Vagina (tissue), 2 donors: ENCODE measurements at regions not wholly inside any gene's neighbourhood (a gene's known extent, or its start where the extent isn't known, plus 50 kb on each side); places are given as distances from the start of the nearest gene placed in this dataset.

ENCODE experiments used
- DNase-seq, 2 donors: peaks; one replicate each; pipeline ENCODE4 v3.0.0-alpha.2; 2017; ENCODE audit errors: extremely low spot score in 2 of 2
- H3K27ac ChIP-seq: fragments of 200-600 bp; sonication (generic); one replicate; pipeline ENCODE4 v1.5.1; 2019
- H3K27me3 ChIP-seq: fragments of 200-600 bp; sonication (generic); one replicate; pipeline ENCODE4 v1.5.1; 2019
- H3K36me3 ChIP-seq, 2 donors: fragments of 200-600 bp; sonication (generic); one replicate each; pipeline ENCODE4 v1.5.1; 2017 to 2019
- H3K4me1 ChIP-seq: fragments of 200-600 bp; sonication (generic); one replicate; pipeline ENCODE4 v1.5.1; 2019
- H3K4me3 ChIP-seq, 2 donors: fragments of 200-600 bp; sonication (generic); 1 replicate in 1 of 2; 2 replicates in 1 of 2; pipeline ENCODE4 v1.5.1; 2016 to 2019
- H3K9me3 ChIP-seq: fragments of 200-600 bp; sonication (generic); one replicate; pipeline ENCODE4 v1.5.1; 2019
- POLR2A ChIP-seq, 2 donors: fragments of 450-650 bp; IDR thresholded peaks; one replicate each; pipeline ENCODE4 v1.6.1; 2017; ENCODE audit warnings: antibody characterized with exemption in 2 of 2, mild to moderate bottlenecking in 2 of 2, moderate library complexity in 2 of 2
- POLR2AphosphoS5 ChIP-seq, 2 donors: sonication (generic); formaldehyde crosslinking; IDR thresholded peaks; one replicate each; pipeline ENCODE4 v1.9.0; 2017; ENCODE audit warnings: antibody characterized with exemption in 2 of 2, mild to moderate bottlenecking in 2 of 2, low read depth in 1 of 2; ENCODE audit not compliant: insufficient read depth in 1 of 2
- intact Hi-C: fragments of 100-400 bp; cut with DNase I; formaldehyde crosslinking; loops from one replicate; pipeline ENCODE4 v1.15.1; 2023
- TF ChIP-seq, protein P1 (sequence below), 3 experiments: fragments of 450-650 bp in 2 of 3; fragments of 200-600 bp in 1 of 3; sonication (generic) in 1 of 3; IDR thresholded peaks; one replicate each; pipeline ENCODE4 v1.5.1; 2017 to 2019; ENCODE audit warnings: antibody characterized with exemption in 3 of 3, mild to moderate bottlenecking in 2 of 3, moderate library complexity in 2 of 3

DNA sequence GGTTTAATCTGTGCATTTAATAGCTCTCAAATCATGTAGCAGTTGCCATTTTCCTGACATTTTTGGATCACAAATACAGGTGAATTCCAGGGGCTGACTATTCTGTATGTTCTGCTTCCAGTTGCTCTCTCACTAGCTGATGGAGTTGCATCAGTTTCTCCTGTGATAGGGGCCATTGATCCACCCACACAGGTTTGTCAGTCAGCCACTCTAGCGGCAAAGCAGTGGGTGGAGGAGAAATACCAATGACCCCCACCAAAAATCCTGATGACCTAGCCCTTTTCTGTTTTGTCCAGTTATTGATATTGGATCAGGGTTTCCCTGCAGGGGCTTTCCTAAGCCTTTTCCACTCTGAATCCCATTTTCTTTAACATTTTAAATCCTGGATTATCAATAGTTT, 72.3 kb upstream of the BTN3A2 start:
- Histone ChIP-seq H3K4me3 (no peak overlapping the region), H3K27me3 (no peaks in the 10 kb centered on the region), H3K36me3 (no peaks in the 10 kb centered on the region), H3K9me3 (no peaks in the 10 kb centered on the region), H3K27ac (no peak overlapping the region), H3K4me1 (no peaks in the 10 kb centered on the region)
- TF ChIP-seq, protein P1, sequence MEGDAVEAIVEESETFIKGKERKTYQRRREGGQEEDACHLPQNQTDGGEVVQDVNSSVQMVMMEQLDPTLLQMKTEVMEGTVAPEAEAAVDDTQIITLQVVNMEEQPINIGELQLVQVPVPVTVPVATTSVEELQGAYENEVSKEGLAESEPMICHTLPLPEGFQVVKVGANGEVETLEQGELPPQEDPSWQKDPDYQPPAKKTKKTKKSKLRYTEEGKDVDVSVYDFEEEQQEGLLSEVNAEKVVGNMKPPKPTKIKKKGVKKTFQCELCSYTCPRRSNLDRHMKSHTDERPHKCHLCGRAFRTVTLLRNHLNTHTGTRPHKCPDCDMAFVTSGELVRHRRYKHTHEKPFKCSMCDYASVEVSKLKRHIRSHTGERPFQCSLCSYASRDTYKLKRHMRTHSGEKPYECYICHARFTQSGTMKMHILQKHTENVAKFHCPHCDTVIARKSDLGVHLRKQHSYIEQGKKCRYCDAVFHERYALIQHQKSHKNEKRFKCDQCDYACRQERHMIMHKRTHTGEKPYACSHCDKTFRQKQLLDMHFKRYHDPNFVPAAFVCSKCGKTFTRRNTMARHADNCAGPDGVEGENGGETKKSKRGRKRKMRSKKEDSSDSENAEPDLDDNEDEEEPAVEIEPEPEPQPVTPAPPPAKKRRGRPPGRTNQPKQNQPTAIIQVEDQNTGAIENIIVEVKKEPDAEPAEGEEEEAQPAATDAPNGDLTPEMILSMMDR (IDR thresholded peaks at IDR 0.05): no peak
- TF ChIP-seq POLR2A (IDR thresholded peaks at IDR 0.05) (no peak), POLR2AphosphoS5 (IDR thresholded peaks at IDR 0.05; ENCODE audit: insufficient read depth in 1 of 2, low read depth in 1 of 2) (no peak)
- DNase-seq: no peak
- intact Hi-C loops: loop anchor here (10.0 kb wide), 1 partner anchor 1638 kb away; no protein-coding TSS in a partner anchor

DNA sequence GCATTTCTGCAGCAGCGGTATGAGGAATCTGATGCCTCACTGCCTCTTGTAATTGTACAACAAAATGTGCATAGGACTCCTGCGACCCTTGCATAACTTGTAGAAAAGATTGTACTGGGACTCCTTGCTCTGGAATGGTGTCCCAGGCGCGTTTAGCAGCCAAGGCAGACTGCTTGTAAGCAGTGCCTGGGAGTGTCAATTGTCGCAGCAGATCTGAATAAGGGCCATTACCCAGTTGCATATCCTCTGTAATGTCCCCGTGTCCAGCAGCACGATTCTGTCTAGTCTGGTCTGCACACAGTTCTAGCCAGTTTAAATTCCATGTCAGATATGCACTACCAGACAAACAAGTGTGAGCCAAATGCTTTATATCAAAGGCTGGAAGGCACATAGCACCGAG, 70.7 kb upstream of the BTN3A2 start:
- Histone ChIP-seq H3K4me1 (no peaks in the 10 kb centered on the region), H3K4me3 (no peak overlapping the region), H3K9me3 (no peaks in the 10 kb centered on the region), H3K36me3 (no peaks in the 10 kb centered on the region), H3K27ac (no peak overlapping the region), H3K27me3 (no peaks in the 10 kb centered on the region)
- intact Hi-C loops: loop anchor here (10.0 kb wide), 1 partner anchor 1640 kb away; no protein-coding TSS in a partner anchor
- no peak for DNase-seq
- no peak for TF ChIP-seq POLR2A (IDR thresholded peaks at IDR 0.05)
- TF ChIP-seq POLR2AphosphoS5 (IDR thresholded peaks at IDR 0.05; ENCODE audit: insufficient read depth in 1 of 2, low read depth in 1 of 2): no peak
- TF ChIP-seq, protein P1 (IDR thresholded peaks at IDR 0.05): no peak

DNA sequence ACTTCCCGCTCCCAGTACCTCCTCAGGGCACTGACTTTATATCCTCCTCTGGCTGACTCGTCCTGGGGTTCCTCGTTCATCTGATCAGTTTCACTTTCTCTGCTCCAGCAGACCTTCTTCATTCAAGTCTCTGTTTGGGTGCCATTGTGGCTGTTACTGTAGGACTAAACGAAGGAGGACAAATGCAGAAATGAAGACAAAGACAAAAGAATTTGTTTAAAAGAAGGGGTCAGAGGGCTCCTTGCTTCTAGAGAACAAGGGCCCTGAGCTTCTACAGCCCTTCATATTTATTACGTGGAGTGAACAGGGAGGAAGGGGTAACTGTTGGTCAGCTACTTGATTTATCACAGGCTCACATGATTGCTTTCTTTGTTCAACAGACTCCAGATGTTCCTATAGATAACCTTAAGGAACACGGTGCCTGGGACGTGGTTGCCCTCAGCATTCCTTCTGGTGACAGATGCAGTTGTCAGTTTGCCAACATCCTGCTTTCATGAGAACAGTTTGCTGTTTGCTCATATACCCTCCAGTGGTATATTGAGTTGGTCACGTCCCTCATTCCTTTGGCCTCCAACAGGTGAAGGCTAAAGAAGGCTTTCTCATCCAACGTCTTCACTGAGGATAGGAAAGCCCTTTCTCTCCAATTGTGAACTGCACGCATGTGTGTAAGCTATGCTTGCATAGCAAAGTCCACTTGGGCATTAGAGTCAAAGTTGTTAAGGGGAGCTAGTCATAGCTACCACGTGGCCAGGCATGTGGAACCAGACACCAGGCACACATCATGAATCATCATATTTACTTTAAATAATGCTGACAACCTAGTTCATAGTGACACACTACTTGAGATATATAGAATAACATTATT, 69.1 kb upstream of the BTN3A2 start:
- H3K4me1 ChIP-seq: no peaks in the 10 kb centered on the region
- H3K27me3 ChIP-seq: no peaks in the 10 kb centered on the region
- intact Hi-C loops: loop anchor here (10.0 kb wide), 1 partner anchor 1641 kb away; no protein-coding TSS in a partner anchor
- H3K36me3 ChIP-seq: no peaks in the 10 kb centered on the region
- no peak overlapping the region for H3K4me3 ChIP-seq
- DNase-seq: no peak
- H3K27ac ChIP-seq: no peak overlapping the region
- peak in 1 of 2 donors; percentile 11 for TF ChIP-seq POLR2AphosphoS5 (IDR thresholded peaks at IDR 0.05; ENCODE audit: insufficient read depth in 1 of 2, low read depth in 1 of 2)
- TF ChIP-seq, protein P1 (IDR thresholded peaks at IDR 0.05): no peak
- no peak for TF ChIP-seq POLR2A (IDR thresholded peaks at IDR 0.05)
- H3K9me3 ChIP-seq: no peaks in the 10 kb centered on the region

DNA sequence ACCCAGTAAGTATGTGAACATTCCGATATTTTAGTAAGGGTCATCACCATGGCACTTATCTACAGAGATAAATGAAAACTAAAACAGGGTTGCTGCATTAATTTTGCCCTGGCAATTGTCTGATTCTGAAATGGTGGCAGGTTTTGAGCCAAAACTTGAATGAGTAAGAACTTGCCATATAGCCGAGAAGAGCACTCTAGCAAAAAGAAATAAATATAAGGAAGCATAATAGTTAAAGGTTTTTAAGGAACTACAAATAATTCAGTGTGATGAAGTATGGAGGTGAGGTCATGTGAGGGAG, 68.5 kb upstream of the BTN3A2 start:
- no peak overlapping the region for H3K27ac ChIP-seq
- intact Hi-C loops: loop anchor here (10.0 kb wide), 1 partner anchor 1642 kb away; no protein-coding TSS in a partner anchor
- H3K36me3 ChIP-seq: no peaks in the 10 kb centered on the region
- H3K27me3 ChIP-seq: no peaks in the 10 kb centered on the region
- no peak for DNase-seq
- H3K4me3 ChIP-seq: no peak overlapping the region
- no peaks in the 10 kb centered on the region for H3K9me3 ChIP-seq
- TF ChIP-seq POLR2AphosphoS5 (IDR thresholded peaks at IDR 0.05; ENCODE audit: insufficient read depth in 1 of 2, low read depth in 1 of 2) (no peak), POLR2A (IDR thresholded peaks at IDR 0.05) (no peak)
- TF ChIP-seq, protein P1 (IDR thresholded peaks at IDR 0.05): no peak
- H3K4me1 ChIP-seq: no peaks in the 10 kb centered on the region
